ENCODE measurements at regions not wholly inside any gene's neighbourhood (a gene's known extent, or its start where the extent isn't known, plus 50 kb on each side); places are given as distances from the start of the nearest gene placed in this dataset.
"Not testable (repeated sequence)": the region's sequence is repeated elsewhere in the genome, so short reads cannot be mapped to it uniquely, and the experiment has no call there.

GRCh38 chr3:196147116-196147515 lies 64.1 kb downstream of the ZDHHC19 start:
- DNase-seq, result no peak
- intact Hi-C loops (cut with DNase I, micrococcal nuclease), result no loop called here
- ATAC-seq, result no peak

GRCh38 chr3:196145468-196146262 lies 63.8 kb upstream of the TFRC start:
- no peak for DNase-seq
- ATAC-seq, result no peak
- intact Hi-C loops (cut with DNase I, micrococcal nuclease), result no loop called here

GRCh38 chr3:196144383-196145105 lies 62.7 kb upstream of the TFRC start:
- ATAC-seq (no peak), DNase-seq (no peak)
- intact Hi-C loops (cut with DNase I, micrococcal nuclease), result no loop called here

- ATAC-seq (no peak), DNase-seq (no peak)
- intact Hi-C loops (cut with DNase I, micrococcal nuclease), result no loop called here
Observed at GRCh38 chr3:196143708-196144382, 62.0 kb upstream of the TFRC start.

GRCh38 chr3:196142202-196142956 lies 60.5 kb upstream of the TFRC start:
- DNase-seq, result no peak
- intact Hi-C loops (cut with DNase I, micrococcal nuclease), result no loop called here

GRCh38 chr3:196141866-196142201 lies 59.9 kb upstream of the TFRC start:
- DNase-seq (no peak), ATAC-seq (no peak)
- intact Hi-C loops (cut with DNase I, micrococcal nuclease), result no loop called here

More at GRCh38 chr3:196142202-196142956, 60.5 kb upstream of the TFRC start:
- peak; percentile 49 for ATAC-seq

- DNase-seq, result no peak
- ATAC-seq, result no peak
- intact Hi-C loops (cut with DNase I, micrococcal nuclease), result no loop called here
Observed at GRCh38 chr3:196141052-196141865, 59.4 kb upstream of the TFRC start.

- no peak for ATAC-seq
- intact Hi-C loops (cut with DNase I, micrococcal nuclease), result no loop called here
- DNase-seq, result no peak
Observed at GRCh38 chr3:196140224-196140623, 58.3 kb upstream of the TFRC start.

- intact Hi-C loops (cut with DNase I, micrococcal nuclease), result no loop called here
- DNase-seq, result no peak
- no peak for ATAC-seq
Observed at GRCh38 chr3:196139281-196139680, 57.4 kb upstream of the TFRC start.

- intact Hi-C loops (cut with DNase I, micrococcal nuclease), result no loop called here
- ATAC-seq (no peak), DNase-seq (no peak)
Observed at GRCh38 chr3:196138482-196139254, 56.8 kb upstream of the TFRC start.

- ATAC-seq, DNase-seq: not testable (repeated sequence)
Observed at GRCh38 chr3:196136640-196136989, 54.7 kb upstream of the TFRC start.

GRCh38 chr3:196135693-196136639 lies 54.1 kb upstream of the TFRC start:
- DNase-seq (no peak), ATAC-seq (peak; percentile 26)
- intact Hi-C loops (cut with DNase I, micrococcal nuclease), result no loop called here

More at GRCh38 chr3:196136640-196136989, 54.7 kb upstream of the TFRC start:
- intact Hi-C loops (cut with DNase I, micrococcal nuclease), result not testable (repeated sequence)

- ATAC-seq (no peak), DNase-seq (no peak)
- intact Hi-C loops (cut with DNase I, micrococcal nuclease), result no loop called here
Observed at GRCh38 chr3:196134691-196135090, 52.8 kb upstream of the TFRC start.

- DNase-seq; intact Hi-C loops (cut with DNase I, micrococcal nuclease); ATAC-seq: not testable (repeated sequence)
Observed at GRCh38 chr3:196133869-196134268, 52.0 kb upstream of the TFRC start.

- intact Hi-C loops (cut with DNase I, micrococcal nuclease), result no loop called here
Observed at GRCh38 chr3:196131921-196132320, 50.0 kb upstream of the TFRC start.

More at GRCh38 chr3:196131921-196132320, 50.0 kb upstream of the TFRC start:
- DNase-seq (no peak), ATAC-seq (no peak)
